NCI-H526 treated with DMSO at 0.1 percent for 48 hours (cell line): ENCODE measurements at regions not wholly inside any gene's neighbourhood (a gene's known extent, or its start where the extent isn't known, plus 50 kb on each side); places are given as distances from the start of the nearest gene placed in this dataset.
"Not testable (repeated sequence)": the region's sequence is repeated elsewhere in the genome, so short reads cannot be mapped to it uniquely, and the experiment has no call there.

Experiments
- DNase-seq: peaks from one replicate; lab custom pipeline; 2025; lab: John Stamatoyannopoulos, UW

DNA sequence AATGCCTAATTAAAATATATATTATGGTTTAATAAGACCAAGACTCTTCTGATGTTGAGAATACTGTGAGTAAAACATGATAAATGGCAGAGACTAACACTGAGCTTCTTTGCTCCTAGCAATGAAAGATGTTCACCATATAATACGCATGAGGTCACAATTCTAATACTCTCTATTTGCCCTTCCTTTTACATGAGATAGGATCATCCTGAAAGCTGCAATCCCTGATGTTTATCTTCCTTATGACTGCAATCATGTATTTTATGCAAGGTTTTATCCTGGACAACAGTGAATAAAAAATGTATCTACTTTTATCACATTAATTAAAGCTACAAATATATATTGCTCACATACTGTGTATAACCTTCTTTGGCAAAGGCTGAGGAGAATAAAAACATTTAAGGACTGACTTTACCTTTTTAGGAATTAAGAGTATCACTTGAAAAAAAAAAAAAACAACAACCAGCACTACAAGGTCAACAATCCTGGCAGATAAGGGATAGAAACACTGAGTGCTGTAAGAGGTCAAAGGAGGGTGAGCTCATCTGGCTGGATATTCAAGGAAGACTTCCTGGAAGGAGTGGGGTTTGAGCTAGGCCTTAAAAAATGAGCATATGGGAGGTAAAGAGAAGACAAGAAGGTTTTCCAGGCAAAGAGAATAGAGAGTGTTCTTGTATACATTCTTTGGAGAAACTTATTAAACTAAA is 99.9 kb downstream of the AREG start:
- no peak for DNase-seq

DNA sequence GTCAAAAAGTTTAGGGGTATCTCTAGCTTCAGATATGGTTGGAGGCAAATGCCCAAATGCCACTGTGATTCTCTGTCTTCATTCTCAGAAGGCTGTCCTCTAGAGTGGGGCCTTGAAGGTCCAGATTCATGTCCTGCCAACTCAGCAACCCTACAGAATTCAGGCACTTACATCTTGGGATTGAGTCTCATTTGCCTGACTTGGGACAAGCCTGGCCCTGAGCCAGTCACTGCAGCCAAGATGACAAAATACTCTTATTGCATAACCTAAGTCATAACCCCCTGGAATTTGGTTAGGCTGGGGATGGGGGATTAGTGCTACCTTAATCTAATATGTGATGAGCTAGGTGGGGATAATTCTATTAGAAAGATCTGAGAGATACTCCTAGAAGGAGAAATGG is 100.5 kb downstream of the AREG start:
- no peak for DNase-seq

DNA sequence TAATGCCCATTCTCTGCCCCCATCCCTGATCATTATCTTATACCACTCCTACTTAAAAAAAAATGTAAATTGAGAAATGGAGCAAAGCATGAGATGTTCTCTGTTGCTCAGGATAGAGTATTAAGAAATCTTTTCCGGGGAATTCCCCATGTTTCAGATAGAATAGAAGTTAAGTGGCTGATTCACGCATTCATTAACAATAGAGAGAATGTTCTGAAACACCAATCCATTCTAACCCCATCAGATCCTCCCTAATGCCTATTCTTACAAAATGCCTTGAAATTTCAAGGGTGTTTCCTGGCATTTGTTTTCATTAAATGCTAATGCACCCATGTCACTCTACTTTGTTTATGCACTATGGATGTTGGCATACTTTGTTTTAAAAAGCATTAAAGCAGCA is 101.1 kb downstream of the AREG start:
- no peak for DNase-seq

DNA sequence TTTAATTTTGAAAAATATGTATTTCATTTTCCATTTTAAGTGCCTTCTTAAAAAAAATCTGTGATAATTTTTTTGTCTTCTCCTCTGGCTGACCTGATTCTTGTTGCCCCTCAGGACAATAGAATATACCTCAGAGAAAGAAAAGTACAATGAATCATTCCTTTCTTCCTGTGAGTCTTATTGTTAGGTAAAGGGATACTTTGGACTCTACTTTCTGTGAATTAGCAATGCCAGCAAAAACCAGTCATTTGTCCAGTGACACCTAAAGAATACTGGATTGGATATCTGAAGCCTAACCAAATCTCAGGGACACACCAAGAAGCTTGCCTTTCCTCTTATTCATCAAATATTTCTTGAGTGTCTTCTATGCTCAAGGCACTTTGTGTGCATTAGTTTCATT is 102.1 kb downstream of the AREG start:
- DNase-seq = no peak

DNA sequence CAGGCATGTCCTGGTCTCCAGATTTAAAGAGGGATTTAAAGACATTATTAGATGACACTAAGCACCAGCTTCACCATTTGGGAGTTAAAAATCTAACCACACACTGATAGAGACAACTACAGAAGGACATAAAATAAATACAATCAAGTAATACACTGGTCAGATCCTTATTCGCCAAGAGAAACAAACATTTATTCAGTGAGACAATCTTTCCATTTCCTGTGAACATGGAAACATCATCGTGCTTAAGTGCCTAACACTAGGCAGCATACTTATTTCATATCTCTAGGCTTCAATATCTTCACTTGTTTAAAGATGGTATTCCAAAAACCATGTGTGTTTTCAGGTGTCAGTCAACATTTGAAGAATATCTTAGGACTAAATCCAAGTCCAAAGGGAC is 103.6 kb downstream of the AREG start:
- no peak for DNase-seq

DNA sequence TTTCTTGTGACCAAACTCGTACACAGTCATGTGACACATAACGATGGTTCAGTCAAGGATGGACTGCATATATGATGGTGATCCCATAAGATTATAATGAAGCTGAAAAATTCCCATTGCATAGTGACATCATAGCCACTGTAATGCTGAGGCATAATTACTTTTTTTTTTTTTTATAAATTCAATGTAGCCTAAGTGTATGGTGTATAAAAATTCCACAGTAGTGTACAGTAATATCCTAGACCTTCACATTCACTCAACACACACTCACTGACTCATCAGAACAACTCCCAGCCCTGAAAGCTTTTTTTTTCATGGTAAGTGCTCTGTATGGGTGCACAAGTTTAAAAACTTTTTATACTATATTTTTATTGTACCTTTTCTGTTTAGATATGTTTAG is 105.0 kb downstream of the AREG start:
- no peak for DNase-seq

DNA sequence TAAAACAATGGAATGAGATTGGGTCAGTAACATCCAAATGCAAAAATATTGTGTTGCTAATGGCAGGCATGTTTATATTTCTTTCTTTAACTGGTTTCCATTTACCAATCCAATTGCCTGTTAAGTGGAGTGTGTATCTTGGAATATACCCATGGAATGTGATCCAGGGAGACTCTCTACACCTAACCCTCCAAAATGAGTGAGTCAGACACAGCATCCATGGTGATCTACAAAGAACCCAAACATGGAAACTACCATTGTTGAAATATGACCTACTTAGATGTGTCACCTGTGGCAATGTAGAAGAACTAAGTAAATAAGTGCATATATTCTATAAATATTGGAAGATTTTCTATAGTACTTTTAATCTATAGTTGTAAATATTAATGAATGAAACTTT is 110.3 kb downstream of the AREG start:
- DNase-seq = no peak

DNA sequence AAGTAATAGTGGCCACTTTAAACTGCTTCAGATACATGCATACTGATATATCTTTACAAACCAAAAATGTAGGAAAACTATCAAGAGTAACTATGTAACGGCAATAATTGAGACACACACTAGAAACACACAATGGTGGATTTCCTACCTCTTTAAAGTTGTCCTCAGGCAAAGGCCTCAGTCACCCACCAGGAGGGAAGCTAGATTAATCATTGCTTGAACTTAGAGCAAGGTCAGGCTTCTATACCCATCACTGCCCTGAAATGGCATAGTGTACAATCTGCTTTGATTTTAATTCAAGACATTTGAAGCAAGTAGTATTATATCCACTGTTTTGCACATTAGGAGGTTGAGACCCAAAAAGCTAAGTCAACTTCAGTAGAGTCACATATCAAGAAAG is 110.9 kb downstream of the AREG start:
- no peak for DNase-seq

DNA sequence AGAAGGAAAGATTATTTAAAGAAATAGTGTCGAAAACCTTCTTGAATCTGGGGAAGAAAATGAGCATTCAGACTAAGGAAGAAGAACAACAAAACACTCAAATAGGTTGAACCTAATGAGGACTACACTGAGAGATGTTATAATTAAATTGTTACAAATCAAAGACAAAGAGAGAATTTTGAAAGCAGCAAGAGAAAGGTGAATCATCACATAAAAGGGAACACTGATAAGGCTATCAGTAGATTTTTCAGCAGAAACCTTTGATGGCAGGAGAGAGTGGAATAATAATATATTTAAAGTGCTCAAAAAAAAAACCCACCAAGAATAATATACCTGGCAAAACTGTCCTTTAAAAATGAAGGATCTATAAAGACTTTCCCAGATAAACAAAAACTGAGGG is 114.9 kb downstream of the AREG start:
- no peak for DNase-seq

DNA sequence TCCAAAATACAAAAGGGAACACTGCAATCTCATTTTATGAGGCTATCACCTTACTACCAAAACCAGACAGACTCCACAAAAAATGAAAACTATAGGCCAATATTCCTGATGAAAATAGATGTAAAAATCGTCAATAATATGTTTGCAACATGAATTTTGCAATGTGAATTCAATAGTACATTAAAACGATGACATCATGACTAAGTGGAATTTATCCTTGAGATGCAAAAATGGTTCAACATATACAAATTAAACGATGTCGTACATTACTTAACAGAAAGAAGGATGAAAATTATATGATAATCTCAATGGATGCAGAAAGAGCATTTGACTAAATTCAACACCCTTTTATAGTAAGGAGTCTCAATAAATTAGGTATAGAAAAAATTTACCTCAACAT is 123.0 kb downstream of the AREG start:
- DNase-seq = no peak

DNA sequence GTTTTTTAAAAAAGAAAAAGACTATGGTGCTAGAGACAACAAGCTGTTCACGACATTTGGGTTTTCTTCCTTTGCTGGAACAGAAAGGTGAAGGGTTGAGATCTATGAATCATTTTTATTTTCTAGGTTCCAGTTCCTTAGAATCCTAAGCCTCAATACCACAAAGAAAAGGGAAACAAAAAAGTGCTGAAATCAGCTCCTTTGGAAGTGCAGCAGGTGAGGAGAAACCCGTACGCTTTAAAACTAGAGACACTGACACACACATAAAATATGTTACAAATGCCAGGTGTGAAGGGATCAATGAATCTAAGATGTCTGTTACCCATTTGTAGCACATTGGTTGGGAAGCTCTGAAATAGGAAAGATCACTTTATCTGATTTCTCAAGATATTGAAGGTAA is 125.2 kb downstream of the AREG start:
- DNase-seq = no peak

DNA sequence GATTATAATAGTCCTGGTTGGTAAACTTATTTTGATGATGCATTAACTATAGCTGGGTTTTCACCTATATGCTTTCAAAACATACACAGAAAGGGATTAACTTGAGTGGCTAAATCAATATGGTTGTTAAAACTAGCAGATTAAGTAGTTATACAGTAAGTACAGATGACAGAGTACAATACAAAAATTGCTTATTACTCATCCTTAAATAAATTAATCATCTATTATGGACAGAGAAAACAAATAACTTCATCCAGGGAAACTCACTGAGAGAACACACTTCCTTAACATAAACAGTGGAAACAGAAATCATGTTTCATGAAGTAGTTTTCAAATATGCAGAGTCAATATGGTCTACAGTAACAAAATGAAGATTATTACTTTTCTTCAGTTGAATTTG is 133.4 kb downstream of the AREG start:
- no peak for DNase-seq

DNA sequence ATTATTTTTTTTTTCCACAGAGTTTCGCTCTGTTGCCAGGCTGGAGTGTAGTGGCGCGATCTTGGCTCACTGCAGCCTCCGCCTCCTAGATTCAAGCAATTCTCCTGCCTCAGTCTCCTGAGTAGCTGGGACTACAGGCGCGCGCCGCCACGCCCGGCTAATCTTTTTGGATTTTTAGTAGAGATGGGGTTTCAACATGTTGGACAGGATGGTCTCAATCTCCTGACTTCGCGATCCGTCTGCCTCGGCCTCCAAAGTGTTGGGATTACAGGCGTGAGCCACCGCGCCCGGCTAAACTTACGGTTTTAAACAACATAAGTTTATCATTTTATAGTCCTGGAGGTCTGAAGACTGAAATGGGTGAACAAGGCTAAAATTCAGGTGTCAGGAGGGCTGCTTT is 133.9 kb downstream of the AREG start:
- not testable (repeated sequence) for DNase-seq

DNA sequence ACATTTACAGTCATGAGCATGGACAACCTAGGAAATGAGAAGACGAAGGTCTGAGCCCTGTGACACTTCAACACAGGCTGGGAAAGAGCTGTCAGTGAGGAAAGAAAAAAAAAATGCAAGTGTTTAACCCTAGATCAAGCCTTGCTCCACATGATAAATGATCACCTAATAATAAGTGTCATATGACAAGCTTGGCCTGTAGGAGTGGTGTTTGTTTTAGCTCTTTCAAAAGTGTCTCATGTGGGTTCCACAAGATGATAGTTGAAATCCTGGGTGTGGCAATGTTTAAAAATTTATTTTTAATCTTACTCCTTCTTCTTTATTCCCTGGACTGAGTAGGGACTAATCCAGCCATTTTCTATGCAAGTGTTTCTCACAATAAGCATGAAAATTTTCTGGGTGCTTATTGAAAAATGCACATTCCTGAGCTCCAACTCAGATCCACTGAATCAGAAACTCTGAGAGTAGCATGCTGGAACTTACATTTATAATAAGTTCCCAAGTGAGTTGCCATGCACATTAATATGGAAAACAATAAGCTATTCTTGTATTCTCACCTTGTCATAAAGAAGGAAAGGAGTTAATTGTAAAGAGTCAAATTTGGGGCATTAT is 138.3 kb downstream of the AREG start:
- no peak for DNase-seq

DNA sequence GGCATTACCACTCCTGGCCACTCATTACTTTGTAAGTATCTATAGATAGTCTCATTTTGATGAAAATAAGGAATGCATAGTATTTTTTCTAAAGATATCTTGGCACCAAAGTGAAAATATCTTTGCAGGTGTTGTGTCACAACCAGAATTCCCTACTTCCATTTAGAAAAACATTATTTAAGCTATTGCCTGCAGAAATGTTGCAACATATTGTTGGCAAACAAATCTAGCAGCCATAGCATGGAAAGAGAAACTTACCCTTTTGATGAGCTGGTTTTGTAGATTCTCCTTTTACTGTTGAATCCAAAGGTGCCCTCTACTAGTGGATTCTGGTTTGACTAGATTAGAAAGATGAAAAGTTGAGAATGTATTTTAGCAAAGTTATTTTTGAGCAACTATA is 138.8 kb downstream of the AREG start:
- no peak for DNase-seq

DNA sequence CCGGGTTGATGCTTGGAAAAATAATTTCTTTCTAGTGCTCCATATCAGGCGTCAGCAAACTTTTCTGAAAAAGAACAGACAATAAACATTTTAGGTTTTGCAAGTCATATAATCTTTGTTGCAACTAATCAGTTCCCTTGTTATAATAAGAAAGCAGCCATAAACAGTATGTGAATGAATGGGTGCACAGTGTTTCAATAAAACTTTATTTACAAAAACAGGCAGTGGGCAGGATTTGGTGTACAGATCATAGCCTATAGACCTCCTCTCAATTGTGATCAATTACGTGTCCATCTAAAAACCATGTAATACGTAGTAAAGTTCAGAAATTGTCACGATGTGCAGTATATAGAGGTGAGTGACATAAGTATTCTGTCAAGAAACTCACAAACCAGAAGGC is 143.4 kb downstream of the AREG start:
- DNase-seq = no peak

DNA sequence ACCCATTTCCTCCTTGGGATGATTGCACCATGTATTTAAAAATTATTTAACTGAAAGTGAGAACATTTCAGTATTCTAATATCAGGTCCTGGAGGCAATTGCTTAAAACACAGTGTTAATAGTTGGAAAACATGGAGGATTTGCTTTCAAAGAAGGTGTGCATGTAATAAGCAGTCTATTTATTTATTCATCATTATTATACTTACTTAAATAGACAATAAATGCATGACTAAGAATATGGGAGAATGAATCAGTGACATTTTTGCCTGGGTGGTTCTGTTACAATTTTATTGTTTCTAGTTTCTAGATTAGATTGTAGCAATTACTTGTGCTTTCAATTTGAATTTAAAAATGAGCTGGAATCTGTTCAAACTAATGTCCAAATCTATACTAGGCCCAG is 145.5 kb downstream of the AREG start:
- DNase-seq = no peak

DNA sequence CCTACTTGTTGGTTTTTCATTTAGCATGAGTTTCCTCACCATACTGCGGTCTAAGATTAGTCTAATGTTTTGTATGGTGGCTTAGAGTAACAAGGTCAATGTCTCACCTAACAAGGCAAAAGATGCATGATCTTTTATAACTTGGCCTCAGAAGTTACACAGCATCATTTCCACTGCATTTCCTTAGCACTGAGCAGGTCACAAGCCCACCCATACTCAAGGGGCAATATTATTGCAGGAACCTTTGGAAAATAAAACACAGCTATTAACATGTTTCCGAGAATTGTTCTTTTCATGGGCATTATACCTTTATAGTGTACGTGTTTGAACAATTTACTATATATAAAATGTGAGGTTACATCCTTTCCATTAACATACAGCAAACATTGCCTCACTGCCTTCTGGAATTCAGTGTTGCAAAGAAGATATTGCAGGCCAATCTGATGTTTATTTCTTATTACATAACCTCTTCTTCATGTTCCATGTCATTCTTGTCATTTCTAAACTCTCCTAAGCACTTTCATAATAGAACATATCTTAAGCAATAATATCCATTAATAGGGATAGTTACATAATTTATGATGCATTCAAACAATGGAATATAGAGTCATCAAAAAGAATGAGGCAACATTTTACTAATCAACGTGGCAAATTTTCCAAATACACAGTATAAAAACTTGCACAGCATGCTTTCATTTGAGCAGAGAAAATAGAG is 153.8 kb downstream of the AREG start:
- no peak for DNase-seq

DNA sequence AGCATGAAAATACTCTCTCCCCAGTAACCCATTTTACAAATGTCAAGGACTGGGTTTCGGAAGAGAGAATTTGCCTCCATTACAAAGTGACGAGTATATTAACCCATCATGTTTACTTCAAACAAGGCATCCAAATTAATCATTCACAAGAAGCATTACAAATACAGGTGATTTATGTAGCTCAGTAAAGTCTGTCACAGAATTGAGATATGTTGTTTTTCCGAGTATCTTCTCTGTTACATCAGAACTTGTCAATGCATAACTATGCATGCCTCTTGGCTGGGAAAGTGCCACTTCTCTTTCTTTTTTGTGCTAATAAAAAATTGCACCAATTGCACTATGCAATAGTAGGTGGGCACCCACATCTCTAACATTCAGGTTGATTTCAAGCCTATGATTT is 158.2 kb downstream of the AREG start:
- DNase-seq = no peak

DNA sequence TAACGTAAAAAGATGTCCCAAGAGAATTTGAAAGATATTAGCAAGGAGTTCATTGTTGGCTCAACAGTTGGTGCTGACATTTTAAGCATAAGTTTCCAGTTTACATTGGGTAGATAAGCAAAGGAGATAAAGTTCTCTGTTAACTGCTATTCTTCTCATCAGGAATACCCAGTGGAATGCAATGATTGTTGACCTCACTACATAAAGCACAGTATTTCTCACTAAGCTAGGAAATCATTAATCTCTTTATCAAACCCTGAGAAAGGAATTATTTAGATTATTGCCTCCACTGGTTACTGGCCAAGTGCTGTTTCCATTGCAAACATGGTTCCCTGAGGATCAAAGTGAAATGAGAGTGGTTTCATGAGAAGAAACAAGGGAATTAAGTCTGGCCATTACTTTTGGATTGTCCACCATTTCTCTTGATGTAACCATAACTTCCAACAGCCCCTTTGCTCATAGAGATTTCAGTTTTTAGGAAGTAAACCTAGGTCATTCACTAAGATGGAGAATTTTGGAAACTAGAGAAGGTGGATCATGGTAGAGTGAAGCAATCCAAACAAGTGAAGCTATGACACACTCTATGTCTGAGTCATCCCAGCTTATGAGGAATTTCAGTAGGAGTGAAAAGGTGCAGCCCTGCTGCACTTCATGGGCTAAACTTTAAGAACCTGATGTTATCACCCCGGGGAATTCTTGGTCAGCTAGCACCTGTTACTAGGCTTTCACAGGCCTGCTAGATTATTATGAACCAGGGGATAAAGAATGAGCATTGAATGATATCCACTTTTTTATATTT is 163.4 kb downstream of the AREG start:
- no peak for DNase-seq

DNA sequence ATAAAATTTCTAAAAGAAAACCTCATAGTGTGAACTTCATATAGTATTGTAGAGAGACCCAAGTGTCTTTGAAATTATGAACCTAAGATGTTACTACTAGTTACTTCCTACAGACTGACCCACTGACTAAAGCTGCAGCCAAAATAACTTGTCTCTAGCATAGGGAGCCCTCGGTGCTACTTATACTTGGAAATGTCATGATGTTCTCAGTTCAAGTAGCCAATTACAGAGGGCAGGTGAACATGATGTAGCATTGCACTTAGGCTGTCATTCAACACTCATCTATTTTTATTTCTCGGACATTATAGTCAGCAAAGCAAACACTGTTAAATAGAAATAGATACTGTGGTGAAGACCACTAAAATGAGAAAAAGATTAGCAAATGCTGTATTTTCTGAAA is 165.6 kb downstream of the AREG start:
- no peak for DNase-seq

DNA sequence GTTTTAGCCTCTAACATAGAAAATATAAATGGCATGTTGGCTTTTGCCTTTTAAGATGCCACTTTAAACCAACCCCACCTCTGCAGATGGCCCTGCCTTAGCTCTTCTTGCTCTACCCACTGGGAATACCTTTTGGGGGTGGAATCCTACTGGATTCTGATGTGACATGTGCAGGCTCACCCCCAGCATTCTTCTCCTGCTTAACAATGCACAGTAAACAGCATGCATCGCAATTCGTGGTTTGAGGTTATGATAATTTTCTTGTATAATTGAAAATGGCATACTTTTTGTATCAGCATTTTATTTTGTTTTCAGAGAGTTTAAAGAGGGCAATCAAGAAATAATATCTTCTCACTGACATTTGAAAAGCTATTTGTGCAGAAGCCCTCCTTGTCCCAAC is 167.9 kb downstream of the AREG start:
- no peak for DNase-seq

DNA sequence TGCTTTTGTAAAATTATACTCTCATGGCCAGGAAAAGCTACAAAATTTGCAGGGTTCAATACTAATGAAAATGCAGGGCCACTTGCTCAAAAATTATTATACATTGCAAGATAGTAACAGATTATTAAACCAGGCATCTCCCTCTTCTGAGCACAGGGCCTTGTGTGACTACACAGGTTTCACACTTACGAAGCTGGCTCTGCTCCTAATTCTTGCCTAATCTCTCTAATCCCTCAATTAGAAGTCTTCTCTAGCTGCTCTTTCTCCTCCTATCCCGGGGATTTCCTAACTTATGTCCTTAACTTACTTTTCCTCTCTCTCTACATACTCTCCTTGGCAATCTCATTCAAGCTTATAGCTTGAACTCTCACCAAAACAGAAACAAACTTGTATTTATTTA is 168.3 kb downstream of the AREG start:
- DNase-seq = no peak
